Naive B cell (primary cell): ENCODE measurements at regions not wholly inside any gene's neighbourhood (a gene's known extent, or its start where the extent isn't known, plus 50 kb on each side); places are given as distances from the start of the nearest gene placed in this dataset.

ENCODE experiments used
- ATAC-seq, 2 donors: fragments of 150-1000 bp; cut with Tn5 transposase; 2 replicates each; pipeline ENCODE4 v1.10.0; 2021; ENCODE audit warnings: low read depth in 2 of 2, mild to moderate bottlenecking in 2 of 2, moderate library complexity in 2 of 2
- DNase-seq: peaks from one replicate; pipeline ENCODE4 v3.0.0; 2022
- H3K27ac Mint-ChIP-seq, 6 donors: one replicate each; pipeline ENCODE4 v1.8.0; 2020 to 2022; ENCODE audit warnings: mild to moderate bottlenecking in 6 of 6, mixed read lengths in 6 of 6, moderate library complexity in 5 of 6, inconsistent platforms in 2 of 6
- H3K27me3 Mint-ChIP-seq, 3 donors: one replicate each; pipeline ENCODE4 v1.8.0; 2021 to 2022; ENCODE audit warnings: mixed read lengths in 3 of 3, mild to moderate bottlenecking in 1 of 3
- H3K36me3 Mint-ChIP-seq, 2 donors: one replicate each; pipeline ENCODE4 v1.8.0; 2020 to 2022; ENCODE audit warnings: mixed read lengths in 2 of 2, inconsistent platforms in 1 of 2, mild to moderate bottlenecking in 1 of 2
- H3K4me1 Mint-ChIP-seq, 3 donors: one replicate each; pipeline ENCODE4 v1.8.0; 2020 to 2022; ENCODE audit warnings: mixed read lengths in 3 of 3, inconsistent platforms in 1 of 3, mild to moderate bottlenecking in 1 of 3, moderate library complexity in 1 of 3
- H3K4me3 Mint-ChIP-seq, 8 donors: one replicate each; pipeline ENCODE4 v1.8.0; 2020 to 2022; ENCODE audit warnings: mild to moderate bottlenecking in 8 of 8, mixed read lengths in 8 of 8, moderate library complexity in 8 of 8, inconsistent platforms in 2 of 8
- H3K9me3 Mint-ChIP-seq, 7 donors: one replicate each; pipeline ENCODE4 v1.8.0; 2020 to 2022; ENCODE audit warnings: mixed read lengths in 7 of 7, mild to moderate bottlenecking in 5 of 7, inconsistent platforms in 2 of 7, moderate library complexity in 1 of 7

DNA sequence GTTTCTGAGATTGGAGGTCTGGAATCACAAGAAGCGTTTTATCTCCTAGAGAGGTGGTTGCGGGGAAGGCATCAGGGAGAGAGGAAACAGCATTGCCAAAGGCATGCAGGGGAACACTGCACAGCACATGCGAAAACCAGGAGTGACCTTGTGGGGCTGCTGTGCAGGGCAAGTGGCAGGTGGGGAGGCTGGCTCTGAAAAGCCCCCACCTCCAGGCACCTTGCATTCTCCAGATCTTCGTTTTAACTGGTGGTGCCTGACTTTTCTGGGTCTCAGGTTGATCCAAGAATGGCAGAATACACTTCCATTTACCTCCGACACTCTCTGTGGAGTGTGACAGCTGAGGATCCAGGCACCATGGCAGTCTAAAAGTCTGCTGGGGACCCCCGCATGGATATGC is 209.4 kb upstream of the LEF1 start:
- H3K27ac Mint-ChIP-seq = peak overlapping the region in 2 of 6 donors; percentile 41 to 72
- H3K4me3 Mint-ChIP-seq = no peak overlapping the region
- peaks cover 0 to 10% (median 0%) of the 10 kb centered on the region in 3 donors for H3K4me1 Mint-ChIP-seq
- DNase-seq = no peak
- H3K9me3 Mint-ChIP-seq = peaks cover 0 to 12% (median 2%) of the 10 kb centered on the region in 7 donors
- ATAC-seq = no peak
- peaks cover 14 to 33% (median 30%) of the 10 kb centered on the region in 3 donors for H3K27me3 Mint-ChIP-seq
- no peaks in the 10 kb centered on the region for H3K36me3 Mint-ChIP-seq

DNA sequence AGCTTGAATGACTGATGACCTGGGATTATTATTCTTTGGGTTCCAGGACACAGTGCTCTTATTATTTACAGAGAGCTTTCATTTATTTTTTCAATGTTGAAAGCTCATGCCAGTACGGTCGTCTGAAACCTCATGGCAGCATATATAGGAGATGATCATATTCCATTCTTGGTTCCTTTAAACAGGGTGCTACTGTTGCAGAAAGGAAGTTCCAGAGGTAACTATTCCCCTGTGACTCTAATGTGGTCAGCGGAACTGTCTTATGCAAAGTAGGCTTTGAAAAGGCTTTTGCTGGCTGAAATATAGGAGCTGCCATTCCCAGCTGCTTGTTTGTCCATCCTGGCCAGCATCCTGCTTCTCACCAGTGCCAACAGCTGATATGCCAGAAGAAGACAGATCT is 208.3 kb upstream of the LEF1 start:
- H3K27ac Mint-ChIP-seq = no peak overlapping the region
- H3K4me3 Mint-ChIP-seq = no peak overlapping the region
- peaks cover 0 to 12% (median 0%) of the 10 kb centered on the region in 7 donors for H3K9me3 Mint-ChIP-seq
- H3K4me1 Mint-ChIP-seq = peaks cover 0 to 10% (median 0%) of the 10 kb centered on the region in 3 donors
- H3K27me3 Mint-ChIP-seq = peaks cover 14 to 24% (median 22%) of the 10 kb centered on the region in 3 donors
- ATAC-seq = no peak
- DNase-seq = no peak
- H3K36me3 Mint-ChIP-seq = no peaks in the 10 kb centered on the region

DNA sequence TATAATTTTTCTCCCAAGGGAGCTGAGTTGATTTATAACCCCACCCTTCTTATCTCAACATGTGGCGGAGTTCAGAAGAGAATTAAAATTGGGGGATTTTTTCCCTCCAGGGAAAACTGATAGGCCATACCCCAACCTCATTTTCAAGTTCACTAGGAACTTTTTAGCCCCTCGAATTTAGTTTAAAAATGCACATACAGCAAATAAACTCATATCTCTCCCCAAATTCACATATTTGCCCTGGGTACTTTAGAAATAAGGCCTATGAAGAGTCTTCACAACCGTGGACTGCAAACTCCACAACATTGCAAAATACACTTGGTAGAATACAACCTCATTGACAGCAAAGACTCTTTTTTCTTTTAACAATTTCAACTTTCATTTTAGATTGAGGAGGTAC is 206.7 kb upstream of the LEF1 start:
- H3K27me3 Mint-ChIP-seq = peaks cover 14 to 18% (median 14%) of the 10 kb centered on the region in 3 donors
- peaks cover 0 to 10% (median 0%) of the 10 kb centered on the region in 3 donors for H3K4me1 Mint-ChIP-seq

DNA sequence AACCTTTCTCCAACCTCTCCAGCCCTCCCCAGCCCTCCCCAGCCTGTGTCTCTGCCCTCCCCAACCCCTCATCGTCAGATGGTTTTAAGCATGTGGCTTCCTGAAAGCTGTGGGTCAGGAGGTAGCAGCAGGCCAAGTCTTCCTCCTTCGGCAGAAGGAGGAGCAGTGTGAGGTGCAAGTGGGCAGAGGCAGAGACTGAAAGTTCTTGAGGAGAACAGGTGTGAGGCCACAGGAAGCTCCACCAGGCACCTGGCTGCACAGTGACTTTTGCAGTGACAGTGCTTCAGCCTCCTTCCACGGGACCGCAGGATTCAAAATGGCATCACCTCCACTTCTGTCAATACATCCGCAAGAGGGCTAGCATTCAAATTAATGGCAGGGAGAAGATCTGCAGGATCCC is 203.9 kb upstream of the LEF1 start:
- H3K4me1 Mint-ChIP-seq = peaks cover 0 to 10% (median 0%) of the 10 kb centered on the region in 3 donors
- peaks cover 0 to 11% (median 6%) of the 10 kb centered on the region in 3 donors for H3K27me3 Mint-ChIP-seq
- H3K27ac Mint-ChIP-seq = no peak overlapping the region
- no peaks in the 10 kb centered on the region for H3K9me3 Mint-ChIP-seq
- no peaks in the 10 kb centered on the region for H3K36me3 Mint-ChIP-seq
- H3K4me3 Mint-ChIP-seq = no peak overlapping the region
- ATAC-seq = no peak
- no peak for DNase-seq

More for the DNA sequence above, 206.7 kb upstream of the LEF1 start:
- H3K27ac Mint-ChIP-seq = no peak overlapping the region
- peaks cover 0 to 9% (median 0%) of the 10 kb centered on the region in 7 donors for H3K9me3 Mint-ChIP-seq
- H3K36me3 Mint-ChIP-seq = no peaks in the 10 kb centered on the region
- ATAC-seq (no peak), DNase-seq (no peak)
- H3K4me3 Mint-ChIP-seq = no peak overlapping the region

DNA sequence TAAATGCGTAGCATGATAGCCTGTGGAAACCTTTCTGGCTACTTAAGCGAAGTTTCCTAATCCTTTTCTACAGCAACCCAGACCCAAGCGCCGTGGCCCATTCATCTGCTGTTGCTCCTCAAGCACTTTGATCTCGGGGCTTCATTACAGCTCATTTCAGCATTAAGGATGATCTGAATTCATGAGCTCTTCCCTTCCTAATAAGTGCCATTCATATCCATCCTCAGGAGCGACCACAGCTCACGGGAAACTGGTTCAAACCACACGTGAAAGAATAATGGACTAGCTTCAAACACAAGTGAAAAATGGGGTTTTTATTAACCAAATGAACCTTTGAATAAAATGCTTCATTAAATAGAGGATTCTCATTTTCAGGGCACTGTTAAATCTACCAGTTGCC is 202.6 kb upstream of the LEF1 start:
- H3K4me1 Mint-ChIP-seq = no peaks in the 10 kb centered on the region
- no peak overlapping the region for H3K4me3 Mint-ChIP-seq
- H3K9me3 Mint-ChIP-seq = no peaks in the 10 kb centered on the region
- H3K27ac Mint-ChIP-seq = no peak overlapping the region
- H3K27me3 Mint-ChIP-seq = no peaks in the 10 kb centered on the region
- ATAC-seq = no peak
- no peaks in the 10 kb centered on the region for H3K36me3 Mint-ChIP-seq
- DNase-seq = no peak

DNA sequence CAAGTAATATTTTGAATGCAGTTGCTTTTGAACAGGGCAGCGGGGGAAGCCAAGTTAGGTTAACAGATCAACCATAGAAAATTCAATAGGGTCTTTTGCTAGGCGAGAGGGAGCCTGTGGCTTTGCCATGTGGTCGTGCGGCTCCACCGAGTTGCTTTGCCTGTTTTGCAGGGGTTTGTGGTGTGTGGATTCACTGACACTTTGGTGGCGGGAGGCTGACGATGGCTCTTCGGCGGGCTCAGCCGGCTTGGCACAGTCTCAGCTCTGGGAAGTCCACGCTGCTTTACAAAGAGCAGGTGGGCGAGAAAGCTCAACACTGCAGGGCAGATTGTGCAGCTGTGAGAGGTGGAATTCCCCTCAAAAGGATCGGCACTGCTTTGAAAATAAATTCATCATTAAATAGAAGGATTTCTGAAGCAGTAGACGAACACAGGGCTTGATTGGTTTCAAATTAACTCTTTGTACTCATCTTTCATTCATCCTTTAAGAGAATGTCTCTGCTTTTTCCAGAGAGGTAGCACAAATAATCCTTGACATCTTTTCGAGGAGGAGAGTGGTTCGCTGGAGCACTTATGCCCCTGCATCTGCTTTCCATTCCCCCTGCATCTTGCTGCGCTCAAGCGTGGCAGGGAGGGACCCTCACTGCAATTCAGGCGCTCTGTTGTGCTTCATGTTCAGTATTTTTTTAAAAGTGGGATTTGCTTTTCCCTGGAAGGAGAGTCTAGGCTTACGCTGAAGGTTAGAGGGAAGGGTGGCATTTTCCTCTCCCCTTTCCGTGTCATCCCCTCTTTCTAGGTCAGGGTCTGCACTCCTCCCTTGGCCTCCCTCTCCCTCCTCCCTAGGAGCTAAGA is 201.8 kb upstream of the LEF1 start:
- ATAC-seq (no peak), DNase-seq (no peak)
- no peaks in the 10 kb centered on the region for H3K4me1 Mint-ChIP-seq
- H3K27ac Mint-ChIP-seq = no peak overlapping the region
- H3K4me3 Mint-ChIP-seq = peak overlapping the region in 3 of 8 donors; percentile 42 to 60 (median 47)
- H3K27me3 Mint-ChIP-seq = no peaks in the 10 kb centered on the region
- H3K9me3 Mint-ChIP-seq = no peaks in the 10 kb centered on the region
- H3K36me3 Mint-ChIP-seq = no peaks in the 10 kb centered on the region

DNA sequence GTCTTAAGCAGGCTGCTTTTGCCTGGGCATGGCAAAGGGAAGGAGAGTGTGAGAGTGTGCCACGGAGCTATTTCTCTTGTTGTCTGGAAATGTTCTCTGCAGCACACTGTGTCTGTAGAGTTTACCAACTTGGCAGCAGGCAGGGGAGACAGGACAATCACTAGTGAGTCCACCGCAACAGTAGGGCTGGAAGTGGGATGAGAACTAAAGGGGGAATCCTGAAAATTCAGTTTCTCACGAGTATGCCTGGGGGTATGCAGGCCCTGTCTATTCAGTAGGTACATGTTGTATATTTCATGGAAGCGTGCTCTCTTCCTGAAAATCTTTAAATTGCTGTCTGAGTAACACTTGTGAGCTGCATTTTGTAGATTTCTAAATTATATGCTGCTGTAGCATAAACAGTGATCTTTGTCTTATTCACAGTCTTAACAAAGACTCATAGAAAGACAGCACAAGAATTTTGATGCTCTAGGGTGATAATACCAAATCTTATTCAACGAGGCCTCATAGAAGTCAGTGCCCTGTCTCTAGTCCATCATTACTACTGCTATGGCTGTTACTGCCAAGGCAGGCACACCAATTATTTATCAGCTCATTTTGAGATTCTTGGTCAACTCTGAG is 200.4 kb upstream of the LEF1 start:
- Mint-ChIP-seq H3K4me1 (no peaks in the 10 kb centered on the region), H3K9me3 (no peaks in the 10 kb centered on the region), H3K36me3 (no peaks in the 10 kb centered on the region), H3K4me3 (no peak overlapping the region), H3K27me3 (no peaks in the 10 kb centered on the region), H3K27ac (peak overlapping the region in 1 of 6 donors; percentile 7)
- DNase-seq (no peak), ATAC-seq (no peak)

DNA sequence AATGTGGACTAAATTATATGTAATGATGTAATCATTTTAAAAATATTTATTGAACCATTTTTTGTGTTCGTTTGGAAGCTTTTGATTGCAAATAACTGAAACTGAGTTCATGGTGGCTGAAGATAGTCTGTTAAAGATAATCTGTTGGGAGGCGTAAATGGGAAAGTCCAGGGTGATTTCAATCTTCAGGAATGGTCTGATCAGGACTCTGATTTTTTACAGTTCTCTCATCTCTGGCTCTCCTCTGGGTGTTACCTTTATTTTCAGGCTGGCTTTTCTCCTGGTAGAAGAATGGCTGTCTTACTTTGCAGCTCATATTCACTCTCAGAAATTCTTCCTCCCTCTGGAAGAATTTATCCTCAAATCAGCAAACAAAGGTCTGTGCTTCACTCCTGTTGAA is 199.0 kb upstream of the LEF1 start:
- ATAC-seq (no peak), DNase-seq (no peak)
- H3K9me3 Mint-ChIP-seq = no peaks in the 10 kb centered on the region
- no peaks in the 10 kb centered on the region for H3K4me1 Mint-ChIP-seq
- H3K27me3 Mint-ChIP-seq = no peaks in the 10 kb centered on the region
- H3K27ac Mint-ChIP-seq = no peak overlapping the region
- no peaks in the 10 kb centered on the region for H3K36me3 Mint-ChIP-seq
- H3K4me3 Mint-ChIP-seq = no peak overlapping the region

DNA sequence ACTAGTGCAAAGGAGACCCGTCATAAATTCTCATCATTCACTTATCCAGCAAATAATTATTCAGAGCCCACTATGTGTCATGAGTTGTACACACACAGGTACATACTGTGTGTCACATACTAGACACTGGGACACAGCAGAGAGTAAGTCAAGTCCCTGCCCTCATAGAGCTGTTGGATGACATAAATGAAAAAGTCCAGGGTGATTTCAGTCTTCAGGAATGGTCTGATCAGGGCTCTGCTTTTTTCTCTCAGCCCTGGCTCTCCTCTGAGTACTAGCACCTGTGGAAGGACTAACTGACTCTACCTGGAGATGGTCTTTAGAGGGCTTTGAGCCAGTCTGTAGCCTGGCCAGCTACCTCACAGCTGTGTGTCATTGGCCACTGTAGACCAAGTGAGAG is 198.0 kb upstream of the LEF1 start:
- no peak overlapping the region for H3K27ac Mint-ChIP-seq
- no peak overlapping the region for H3K4me3 Mint-ChIP-seq
- ATAC-seq (no peak), DNase-seq (no peak)
- no peaks in the 10 kb centered on the region for H3K27me3 Mint-ChIP-seq
- no peaks in the 10 kb centered on the region for H3K4me1 Mint-ChIP-seq
- no peaks in the 10 kb centered on the region for H3K9me3 Mint-ChIP-seq
- no peaks in the 10 kb centered on the region for H3K36me3 Mint-ChIP-seq

DNA sequence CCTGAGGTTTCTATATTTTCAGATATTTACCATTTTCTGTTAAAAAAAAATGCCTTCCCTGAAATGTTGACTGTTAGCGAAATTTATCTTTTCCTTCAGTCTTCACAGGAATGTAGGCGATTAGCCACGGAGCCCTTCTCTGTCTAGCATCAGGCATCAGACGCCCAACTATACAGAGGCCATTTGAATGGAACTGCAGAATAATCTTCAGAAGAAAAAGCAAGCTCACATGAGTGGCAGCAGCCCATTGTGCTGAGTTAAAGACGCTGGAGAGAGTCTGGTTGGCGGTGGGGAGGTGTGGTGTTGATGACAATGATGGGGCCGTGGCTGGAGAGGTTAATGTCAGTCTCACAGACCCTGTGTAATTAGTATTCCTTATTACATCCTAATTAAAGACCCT is 196.8 kb upstream of the LEF1 start:
- no peak for ATAC-seq
- Mint-ChIP-seq H3K9me3 (no peaks in the 10 kb centered on the region), H3K4me3 (no peak overlapping the region), H3K36me3 (no peaks in the 10 kb centered on the region), H3K27ac (no peak overlapping the region), H3K27me3 (peaks cover 0 to 6% (median 5%) of the 10 kb centered on the region in 3 donors), H3K4me1 (no peaks in the 10 kb centered on the region)
- DNase-seq = no peak

DNA sequence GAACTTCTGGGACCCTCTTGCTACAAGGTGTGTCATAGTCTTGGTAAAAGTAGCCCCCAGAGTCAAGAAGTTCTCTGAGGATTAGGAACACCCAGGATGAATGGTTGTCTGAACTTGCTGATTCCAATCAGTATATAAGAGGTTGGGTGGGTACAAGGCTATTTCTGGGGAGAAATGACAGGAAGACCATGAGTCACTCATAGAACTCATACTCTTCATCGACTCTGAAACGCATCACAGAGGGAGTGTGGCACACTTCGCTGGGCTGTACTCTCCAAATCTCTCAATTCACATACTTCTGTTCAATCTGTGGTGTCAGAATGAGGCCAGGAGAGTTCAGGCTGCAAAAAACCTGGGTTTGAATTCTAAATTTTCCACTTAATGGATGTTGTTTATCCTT is 193.2 kb upstream of the LEF1 start:
- H3K4me1 Mint-ChIP-seq = no peaks in the 10 kb centered on the region
- no peak for DNase-seq
- H3K4me3 Mint-ChIP-seq = no peak overlapping the region
- no peaks in the 10 kb centered on the region for H3K9me3 Mint-ChIP-seq
- H3K27ac Mint-ChIP-seq = no peak overlapping the region
- H3K27me3 Mint-ChIP-seq = peaks cover 4 to 14% (median 8%) of the 10 kb centered on the region in 3 donors
- H3K36me3 Mint-ChIP-seq = no peaks in the 10 kb centered on the region
- no peak for ATAC-seq

DNA sequence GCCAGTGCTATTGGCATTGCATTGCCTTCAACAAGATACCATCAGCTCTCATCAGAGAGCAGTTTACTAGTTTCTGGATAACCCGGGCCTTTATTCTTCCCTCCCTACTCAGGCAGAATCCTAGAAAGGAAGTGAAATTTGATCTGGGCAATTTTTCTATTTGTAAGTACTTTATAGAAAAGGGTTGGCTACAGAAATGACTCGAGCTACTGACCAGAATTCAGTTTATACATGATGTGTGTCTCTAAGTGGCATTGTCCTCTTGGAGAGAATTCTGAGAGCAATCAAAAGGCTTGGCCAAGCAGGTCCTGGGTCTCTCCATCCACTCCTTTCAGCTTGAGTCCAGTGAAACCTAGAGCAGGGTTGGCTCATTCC is 192.7 kb upstream of the LEF1 start:
- Mint-ChIP-seq H3K27ac (no peak overlapping the region), H3K9me3 (no peaks in the 10 kb centered on the region), H3K27me3 (peaks cover 4 to 14% (median 8%) of the 10 kb centered on the region in 3 donors), H3K4me3 (no peak overlapping the region), H3K4me1 (no peaks in the 10 kb centered on the region), H3K36me3 (no peaks in the 10 kb centered on the region)
- ATAC-seq (no peak), DNase-seq (no peak)

DNA sequence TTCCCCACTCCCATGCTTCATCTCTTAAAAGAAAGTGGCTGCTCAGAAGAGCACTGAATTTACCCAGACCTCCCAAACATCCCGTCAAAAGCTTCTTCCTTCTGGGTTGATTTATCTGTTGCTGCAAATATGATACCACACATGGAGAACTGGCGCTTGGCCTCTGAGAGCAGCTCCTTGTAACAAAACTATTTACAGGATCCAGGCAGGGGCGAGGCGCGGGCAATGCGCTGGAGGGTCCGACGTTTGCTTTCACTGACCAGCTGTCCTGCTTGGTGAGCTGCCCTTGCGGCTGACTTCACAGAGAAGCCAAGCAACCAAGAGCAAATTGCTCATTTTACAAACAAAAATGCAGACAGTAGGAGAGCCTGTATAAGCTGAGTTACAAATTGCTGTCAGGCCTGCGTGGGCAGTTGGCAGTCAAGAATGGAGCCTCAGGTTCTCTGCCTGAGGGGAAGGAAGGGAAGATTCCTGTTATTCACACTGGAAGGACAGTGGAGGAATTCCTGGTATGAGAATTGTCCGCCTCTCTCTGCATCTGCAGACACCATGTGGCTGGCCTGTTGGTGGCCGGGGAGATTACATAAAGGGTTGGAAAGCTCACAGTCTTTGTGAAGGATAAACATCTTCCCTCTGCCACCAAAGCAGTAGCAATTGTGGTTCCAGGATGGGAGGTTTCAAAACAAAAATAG is 192.2 kb upstream of the LEF1 start:
- ATAC-seq = no peak
- Mint-ChIP-seq H3K27me3 (peaks cover 4 to 14% (median 8%) of the 10 kb centered on the region in 3 donors), H3K4me1 (no peaks in the 10 kb centered on the region), H3K4me3 (no peak overlapping the region), H3K36me3 (no peaks in the 10 kb centered on the region), H3K27ac (no peak overlapping the region), H3K9me3 (no peaks in the 10 kb centered on the region)
- DNase-seq = no peak
